ENCODE measurements at regions not wholly inside any gene's neighbourhood (a gene's known extent, or its start where the extent isn't known, plus 50 kb on each side); places are given as distances from the start of the nearest gene placed in this dataset.
"Not testable (repeated sequence)": the region's sequence is repeated elsewhere in the genome, so short reads cannot be mapped to it uniquely, and the experiment has no call there.

GRCh38 chrX:136975684-136976470, 57.9 kb downstream of the GPR101 start:
- no peak for DNase-seq (ENCODE audit: low read depth, low spot score)

DNA sequence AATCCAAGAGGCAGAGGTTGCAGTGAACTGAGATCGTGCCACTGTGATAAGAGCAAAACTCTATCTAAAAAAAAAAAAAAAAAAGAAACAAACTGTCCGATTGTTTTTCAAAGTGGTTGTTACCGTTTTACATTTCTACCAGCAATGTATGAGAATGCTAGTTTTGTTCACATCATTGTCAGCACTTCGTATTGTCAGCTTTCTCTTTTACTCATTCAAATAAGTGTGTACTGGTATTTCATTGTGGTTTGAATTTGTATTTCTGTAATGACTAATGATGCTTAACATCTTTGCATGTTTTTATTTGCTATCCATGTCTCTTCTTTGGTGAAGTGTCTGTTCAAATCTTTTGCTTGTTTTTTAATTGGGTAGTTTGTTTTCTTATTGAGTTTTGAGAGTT, 65.8 kb downstream of the GPR101 start:
- DNase-seq (ENCODE audit: low read depth, low spot score): no peak

DNA sequence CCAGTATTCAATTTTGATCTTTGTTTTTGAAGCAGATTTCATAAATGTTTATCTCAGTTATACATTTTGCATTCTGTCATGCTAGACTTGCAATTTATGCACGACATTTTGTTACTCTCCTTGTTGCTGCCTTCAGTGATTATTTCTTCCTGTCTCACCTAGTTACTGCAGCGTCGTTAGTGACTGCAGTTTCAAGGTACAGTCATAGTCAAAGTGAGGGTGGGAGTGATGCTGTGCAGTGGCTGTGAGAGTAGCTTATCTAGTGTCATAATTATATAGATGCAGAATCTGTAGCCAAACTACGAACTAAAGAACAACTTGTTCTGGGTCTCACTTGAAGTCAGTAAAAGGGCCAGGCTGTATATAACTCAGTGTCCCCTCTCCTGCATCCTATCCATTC, 69.8 kb downstream of the GPR101 start:
- DNase-seq (ENCODE audit: low read depth, low spot score): no peak

DNA sequence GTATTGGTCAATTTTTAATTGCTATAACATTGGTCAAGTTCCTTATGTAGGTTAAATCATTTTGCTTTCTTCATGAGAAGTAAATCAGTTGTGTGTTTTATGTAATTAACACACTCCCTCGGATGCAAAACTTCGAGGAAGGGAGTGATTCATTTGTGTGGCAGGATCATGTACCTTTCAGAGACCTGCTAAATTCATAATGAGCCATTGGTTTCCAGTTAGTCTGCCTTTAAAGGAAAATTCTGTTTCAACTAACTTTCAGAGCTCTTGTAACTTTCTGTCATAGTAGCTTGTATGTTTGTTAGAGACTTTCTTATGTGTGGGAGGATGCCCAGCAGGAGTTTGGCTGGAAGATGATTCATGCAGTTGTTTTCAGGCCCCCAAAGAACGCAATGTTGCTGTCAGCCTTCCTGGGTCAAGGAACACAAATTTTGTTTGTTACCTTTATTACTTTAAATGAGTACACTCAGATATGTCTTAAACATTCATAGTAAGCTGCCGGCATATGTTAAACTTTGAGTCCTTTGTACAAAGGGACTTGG, 72.1 kb downstream of the GPR101 start:
- no peak for DNase-seq (ENCODE audit: low read depth, low spot score)

DNA sequence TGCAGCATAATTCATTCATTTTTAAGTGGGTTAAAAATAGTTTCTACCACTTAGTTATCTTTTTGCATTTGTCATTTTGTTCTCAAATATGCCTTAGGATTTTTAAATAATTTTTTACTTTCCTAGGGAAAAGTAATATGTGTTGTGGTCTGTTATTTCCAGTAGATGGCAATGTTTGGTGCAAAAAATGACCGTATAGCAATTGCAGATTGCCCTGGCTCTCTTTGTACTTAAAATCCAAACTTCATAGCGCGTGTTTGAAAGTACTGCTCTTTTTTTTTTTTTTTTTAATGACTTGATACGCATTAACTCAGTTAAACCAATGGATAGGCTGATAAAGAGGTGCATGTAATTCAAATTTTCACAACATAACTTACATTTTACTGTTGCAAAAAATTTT, 74.4 kb upstream of the RBMX start:
- DNase-seq (ENCODE audit: low read depth, low spot score): no peak

GRCh38 chrX:136953867-136954787, 73.6 kb upstream of the RBMX start:
- peak; percentile 13 for DNase-seq (ENCODE audit: low read depth, low spot score)

- no peak for DNase-seq (ENCODE audit: low read depth, low spot score)
Observed at GRCh38 chrX:136950211-136950610, 69.7 kb upstream of the RBMX start.

DNA sequence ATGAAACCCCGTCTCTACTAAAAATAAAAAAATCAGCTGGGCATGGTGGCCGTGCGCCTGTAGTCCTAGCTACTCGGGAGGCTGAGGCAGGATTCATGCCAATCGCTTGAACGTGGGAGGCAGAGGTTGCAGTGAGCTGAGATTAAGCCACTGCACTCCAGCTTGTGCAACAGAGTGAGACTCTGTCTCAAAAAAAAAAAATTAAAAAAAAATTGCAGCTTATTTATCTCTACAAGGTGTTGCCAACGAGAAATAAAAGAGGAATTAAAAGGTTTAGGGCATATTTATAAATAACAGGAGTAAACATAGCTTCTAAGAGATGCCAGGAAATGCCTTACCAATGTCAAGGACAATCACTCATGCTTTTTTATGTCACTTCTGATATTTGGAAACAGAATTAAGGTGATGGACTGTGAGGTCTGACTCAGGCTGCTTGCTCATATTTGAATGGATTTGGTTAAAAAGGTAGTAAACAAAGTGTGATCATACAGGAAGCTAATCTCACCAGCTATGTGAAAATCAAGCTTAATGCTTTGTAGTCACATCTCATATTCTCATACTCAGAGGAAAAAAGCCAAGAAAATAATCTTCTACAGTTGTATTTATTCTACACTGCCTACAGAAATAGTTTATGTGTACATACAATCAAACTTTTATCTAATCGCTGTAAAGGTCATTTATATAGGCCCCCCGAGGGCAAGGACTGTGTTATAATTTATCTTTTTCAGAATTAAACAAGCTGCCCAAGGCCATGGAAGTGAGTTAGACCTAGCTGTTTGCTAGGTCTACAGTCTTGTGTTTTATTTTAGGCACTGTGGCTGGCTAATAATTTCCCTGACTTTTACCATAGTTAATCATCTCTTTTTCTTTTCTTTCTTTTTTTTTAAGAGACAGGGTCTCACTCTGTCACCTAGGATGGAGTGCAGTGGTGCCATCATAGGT, 61.1 kb upstream of the RBMX start:
- no peak for DNase-seq (ENCODE audit: low read depth, low spot score)

- no peak for DNase-seq (ENCODE audit: low read depth, low spot score)
Observed at GRCh38 chrX:136936183-136936549, 55.6 kb upstream of the RBMX start.

GRCh38 chrX:136935533-136936182, 55.1 kb upstream of the RBMX start:
- DNase-seq (ENCODE audit: low read depth, low spot score): not testable (repeated sequence)

- DNase-seq (ENCODE audit: low read depth, low spot score): not testable (repeated sequence)
Observed at GRCh38 chrX:136934652-136935051, 54.1 kb upstream of the RBMX start.

- no peak for DNase-seq (ENCODE audit: low read depth, low spot score)
Observed at GRCh38 chrX:136933611-136934145, 53.2 kb upstream of the RBMX start.

DNA sequence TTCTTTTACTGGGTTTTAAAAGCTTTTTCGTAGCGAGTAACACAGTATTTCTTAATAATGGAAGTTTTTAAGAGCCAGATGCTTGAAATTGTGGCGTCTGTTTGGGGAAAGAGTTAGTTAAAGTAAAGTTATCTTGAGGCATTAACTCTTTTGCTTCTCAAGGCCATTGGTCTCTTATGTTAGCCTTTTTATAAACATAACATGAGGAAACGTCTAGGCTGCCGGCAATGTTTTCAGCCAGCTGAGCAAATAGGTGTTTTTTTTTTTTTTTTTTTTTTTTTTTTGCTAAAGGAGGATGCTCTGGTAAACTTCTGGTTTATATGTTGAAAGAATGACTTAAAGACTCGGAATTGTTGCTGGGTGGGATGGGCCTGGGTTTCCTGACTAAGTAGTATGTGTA, 51.1 kb upstream of the RBMX start:
- no peak for DNase-seq (ENCODE audit: low read depth, low spot score)
